ENCODE measurements at regions not wholly inside any gene's neighbourhood (a gene's known extent, or its start where the extent isn't known, plus 50 kb on each side); places are given as distances from the start of the nearest gene placed in this dataset.

GRCh38 chr20:39658662-39659409 is 696.7 kb downstream of the DHX35 start (continued):
- TF ChIP-seq ATF2 (IDR thresholded peaks at IDR 0.05; ENCODE audit: low read length) (no peak), RAD21 (IDR thresholded peaks at IDR 0.05 in 1 of 2, conservative IDR thresholded peaks at IDR 0.05 in 1 of 2; ENCODE audit: low read depth in 2 of 2, low read length in 2 of 2) (peak in 1 of 2 experiments; percentile 30; a peak in 2 of 4 replicates), EZH2 (IDR thresholded peaks at IDR 0.05; ENCODE audit: low read depth, low read length, severe bottlenecking) (no peak), GTF2F1 (IDR thresholded peaks at IDR 0.05; ENCODE audit: borderline replicate concordance, low read depth, low read length) (no peak), TEAD4 (IDR thresholded peaks at IDR 0.05; ENCODE audit: low read depth, low read length) (no peak), SRF (IDR thresholded peaks at IDR 0.05; ENCODE audit: low read depth, low read length) (no peak), SIX5 (IDR thresholded peaks at IDR 0.05; ENCODE audit: low read depth, low read length) (no peak), MAX (IDR thresholded peaks at IDR 0.05) (no peak)
